Loucy (cell line): ENCODE measurements at regions not wholly inside any gene's neighbourhood (a gene's known extent, or its start where the extent isn't known, plus 50 kb on each side); places are given as distances from the start of the nearest gene placed in this dataset.
"Not testable (repeated sequence)": the region's sequence is repeated elsewhere in the genome, so short reads cannot be mapped to it uniquely, and the experiment has no call there.

Experiments used
- H2AFZ ChIP-seq: fragments of 200-600 bp; sonication (generic); 2 replicates; pipeline ENCODE4 v1.6.0; 2016; ENCODE audit warnings: antibody characterized with exemption, mild to moderate bottlenecking, low read length, moderate library complexity
- H3F3A ChIP-seq: fragments of 200-600 bp; 2 replicates; pipeline ENCODE4 v1.6.0; 2016; ENCODE audit warnings: antibody characterized with exemption, low read depth, mild to moderate bottlenecking
- H3K27me3 ChIP-seq: fragments of 200-600 bp; sonication (generic); 2 replicates; pipeline ENCODE4 v1.6.1; 2014; ENCODE audit warnings: low read length, mild to moderate bottlenecking; ENCODE audit not compliant: insufficient read depth, poor library complexity, severe bottlenecking
- H3K36me3 ChIP-seq: fragments of 200-600 bp; sonication (generic); 2 replicates; pipeline ENCODE4 v1.6.1; 2016; ENCODE audit warnings: low read length; ENCODE audit not compliant: insufficient read depth
- H3K4me1 ChIP-seq: fragments of 200-600 bp; sonication (generic); 2 replicates; pipeline ENCODE4 v1.5.1; 2014; ENCODE audit warnings: low read length, mild to moderate bottlenecking; ENCODE audit not compliant: insufficient read depth, poor library complexity, severe bottlenecking
- H3K4me2 ChIP-seq: fragments of 200-600 bp; sonication (generic); 2 replicates; pipeline ENCODE4 v1.6.0; 2014; ENCODE audit warnings: antibody characterized with exemption, low read length, low read depth, mild to moderate bottlenecking; ENCODE audit not compliant: poor library complexity, severe bottlenecking
- H3K4me3 ChIP-seq: fragments of 200-600 bp; sonication (generic); 2 replicates; pipeline ENCODE4 v1.5.1; 2014; ENCODE audit warnings: low read length, mild to moderate bottlenecking, mixed read lengths; ENCODE audit not compliant: poor library complexity, severe bottlenecking
- H3K79me2 ChIP-seq: fragments of 200-600 bp; sonication (generic); 2 replicates; pipeline ENCODE4 v1.6.1; 2014; ENCODE audit warnings: low read length; ENCODE audit not compliant: insufficient read depth
- H3K9ac ChIP-seq: fragments of 200-600 bp; sonication (generic); 2 replicates; pipeline ENCODE4 v1.6.0; 2014; ENCODE audit warnings: mild to moderate bottlenecking, low read depth, low read length, moderate library complexity; ENCODE audit not compliant: poor library complexity, severe bottlenecking
- H3K9me2 ChIP-seq: fragments of 200-600 bp; sonication (generic); replicated peaks from 2 replicates; pipeline ENCODE4 v1.6.1; 2016; ENCODE audit warnings: low read depth, low read length, mixed read lengths
- H3K9me3 ChIP-seq: fragments of 200-600 bp; sonication (generic); 2 replicates; pipeline ENCODE4 v1.6.1; 2014; ENCODE audit warnings: mild to moderate bottlenecking, antibody characterized with exemption, low read length, low read depth; ENCODE audit not compliant: insufficient read depth
- H4K20me1 ChIP-seq: fragments of 200-600 bp; sonication (generic); 2 replicates; pipeline ENCODE4 v1.6.0; 2014; ENCODE audit warnings: antibody characterized with exemption, low read length, mild to moderate bottlenecking; ENCODE audit not compliant: insufficient read depth, poor library complexity, severe bottlenecking
- EZH2phosphoT487 ChIP-seq: fragments of 200-600 bp; IDR thresholded peaks from 2 replicates; pipeline ENCODE4 v1.6.1; 2018; ENCODE audit warnings: antibody characterized with exemption, mild to moderate bottlenecking, moderate library complexity, borderline replicate concordance
- TF ChIP-seq, protein P1 (sequence below): fragments of 200-600 bp; sonication (generic); conservative IDR thresholded peaks from 2 replicates; pipeline ENCODE4 v1.5.1; 2014; ENCODE audit warnings: mild to moderate bottlenecking, antibody characterized with exemption, low read length

DNA sequence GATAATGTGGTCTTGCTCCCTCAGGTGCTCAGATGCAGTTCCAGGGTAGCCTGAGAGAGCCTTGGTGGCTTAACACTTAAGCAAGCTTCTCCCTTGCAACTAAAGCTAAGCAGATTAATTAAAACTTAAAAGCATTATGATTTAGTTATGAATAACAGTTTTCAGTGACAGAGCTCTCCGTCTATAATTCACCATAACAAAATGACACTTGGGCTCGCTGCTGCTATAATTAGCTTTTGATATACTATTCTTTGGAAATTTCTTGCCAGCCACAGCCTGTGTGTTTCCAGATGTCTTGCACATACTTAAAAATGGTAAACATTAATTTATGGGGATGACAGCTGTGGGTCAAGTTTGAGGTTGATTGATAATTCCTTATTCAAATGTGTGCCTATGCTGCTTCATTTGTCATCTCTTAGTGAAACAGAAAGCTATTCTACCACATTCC lies 380.5 kb downstream of the TFAP2B start:
- H3K9me3 ChIP-seq: no peaks in the 10 kb centered on the region
- H3K4me2 ChIP-seq: no peak overlapping the region
- H3K27me3 ChIP-seq: no peaks in the 10 kb centered on the region
- no peaks in the 10 kb centered on the region for H4K20me1 ChIP-seq
- H3K4me1 ChIP-seq: no peaks in the 10 kb centered on the region
- no peak overlapping the region for H3K4me3 ChIP-seq
- H3K9ac ChIP-seq: no peak overlapping the region
- H3F3A ChIP-seq: no peaks in the 10 kb centered on the region
- no peaks in the 10 kb centered on the region for H3K36me3 ChIP-seq
- H2AFZ ChIP-seq: no peak overlapping the region
- H3K9me2 ChIP-seq: no peaks in the 10 kb centered on the region
- TF ChIP-seq EZH2phosphoT487: no peak
- TF ChIP-seq, protein P1, sequence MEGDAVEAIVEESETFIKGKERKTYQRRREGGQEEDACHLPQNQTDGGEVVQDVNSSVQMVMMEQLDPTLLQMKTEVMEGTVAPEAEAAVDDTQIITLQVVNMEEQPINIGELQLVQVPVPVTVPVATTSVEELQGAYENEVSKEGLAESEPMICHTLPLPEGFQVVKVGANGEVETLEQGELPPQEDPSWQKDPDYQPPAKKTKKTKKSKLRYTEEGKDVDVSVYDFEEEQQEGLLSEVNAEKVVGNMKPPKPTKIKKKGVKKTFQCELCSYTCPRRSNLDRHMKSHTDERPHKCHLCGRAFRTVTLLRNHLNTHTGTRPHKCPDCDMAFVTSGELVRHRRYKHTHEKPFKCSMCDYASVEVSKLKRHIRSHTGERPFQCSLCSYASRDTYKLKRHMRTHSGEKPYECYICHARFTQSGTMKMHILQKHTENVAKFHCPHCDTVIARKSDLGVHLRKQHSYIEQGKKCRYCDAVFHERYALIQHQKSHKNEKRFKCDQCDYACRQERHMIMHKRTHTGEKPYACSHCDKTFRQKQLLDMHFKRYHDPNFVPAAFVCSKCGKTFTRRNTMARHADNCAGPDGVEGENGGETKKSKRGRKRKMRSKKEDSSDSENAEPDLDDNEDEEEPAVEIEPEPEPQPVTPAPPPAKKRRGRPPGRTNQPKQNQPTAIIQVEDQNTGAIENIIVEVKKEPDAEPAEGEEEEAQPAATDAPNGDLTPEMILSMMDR: no peak
- H3K79me2 ChIP-seq: no peaks in the 10 kb centered on the region

GRCh38 chr6:51199733-51200260 lies 381.1 kb downstream of the TFAP2B start:
- Histone ChIP-seq H3K4me3 (no peak overlapping the region), H2AFZ (no peak overlapping the region)

GRCh38 chr6:51200676-51201075 lies 382.0 kb downstream of the TFAP2B start:
- Histone ChIP-seq H3K9ac (no peak overlapping the region), H3K27me3 (no peaks in the 10 kb centered on the region), H3K4me2 (no peak overlapping the region), H3K36me3 (no peaks in the 10 kb centered on the region), H3F3A (no peaks in the 10 kb centered on the region), H4K20me1 (no peaks in the 10 kb centered on the region), H3K9me2 (no peaks in the 10 kb centered on the region), H3K79me2 (no peaks in the 10 kb centered on the region), H3K4me3 (no peak overlapping the region), H3K4me1 (no peaks in the 10 kb centered on the region), H3K9me3 (no peaks in the 10 kb centered on the region), H2AFZ (no peak overlapping the region)
- TF ChIP-seq, protein P1: no peak
- TF ChIP-seq EZH2phosphoT487: no peak

More at GRCh38 chr6:51199733-51200260, 381.1 kb downstream of the TFAP2B start:
- H4K20me1 ChIP-seq: no peaks in the 10 kb centered on the region
- no peak overlapping the region for H3K9ac ChIP-seq
- no peaks in the 10 kb centered on the region for H3F3A ChIP-seq
- no peak overlapping the region for H3K4me2 ChIP-seq
- no peaks in the 10 kb centered on the region for H3K9me3 ChIP-seq
- no peaks in the 10 kb centered on the region for H3K9me2 ChIP-seq
- H3K27me3 ChIP-seq: no peaks in the 10 kb centered on the region
- no peaks in the 10 kb centered on the region for H3K4me1 ChIP-seq
- no peak for TF ChIP-seq EZH2phosphoT487
- TF ChIP-seq, protein P1: no peak
- no peaks in the 10 kb centered on the region for H3K79me2 ChIP-seq
- no peaks in the 10 kb centered on the region for H3K36me3 ChIP-seq

- not testable (repeated sequence) for H3K27me3 ChIP-seq, H3K79me2 ChIP-seq, H3K9me2 ChIP-seq, H3K4me3 ChIP-seq, H3K9ac ChIP-seq, H4K20me1 ChIP-seq, H3K36me3 ChIP-seq, H3K9me3 ChIP-seq, H3K4me1 ChIP-seq, H3K4me2 ChIP-seq, H3F3A ChIP-seq, H2AFZ ChIP-seq
Observed at GRCh38 chr6:51202653-51203052, 384.0 kb downstream of the TFAP2B start.
